ENCODE measurements at regions not wholly inside any gene's neighbourhood (a gene's known extent, or its start where the extent isn't known, plus 50 kb on each side); places are given as distances from the start of the nearest gene placed in this dataset.

DNA sequence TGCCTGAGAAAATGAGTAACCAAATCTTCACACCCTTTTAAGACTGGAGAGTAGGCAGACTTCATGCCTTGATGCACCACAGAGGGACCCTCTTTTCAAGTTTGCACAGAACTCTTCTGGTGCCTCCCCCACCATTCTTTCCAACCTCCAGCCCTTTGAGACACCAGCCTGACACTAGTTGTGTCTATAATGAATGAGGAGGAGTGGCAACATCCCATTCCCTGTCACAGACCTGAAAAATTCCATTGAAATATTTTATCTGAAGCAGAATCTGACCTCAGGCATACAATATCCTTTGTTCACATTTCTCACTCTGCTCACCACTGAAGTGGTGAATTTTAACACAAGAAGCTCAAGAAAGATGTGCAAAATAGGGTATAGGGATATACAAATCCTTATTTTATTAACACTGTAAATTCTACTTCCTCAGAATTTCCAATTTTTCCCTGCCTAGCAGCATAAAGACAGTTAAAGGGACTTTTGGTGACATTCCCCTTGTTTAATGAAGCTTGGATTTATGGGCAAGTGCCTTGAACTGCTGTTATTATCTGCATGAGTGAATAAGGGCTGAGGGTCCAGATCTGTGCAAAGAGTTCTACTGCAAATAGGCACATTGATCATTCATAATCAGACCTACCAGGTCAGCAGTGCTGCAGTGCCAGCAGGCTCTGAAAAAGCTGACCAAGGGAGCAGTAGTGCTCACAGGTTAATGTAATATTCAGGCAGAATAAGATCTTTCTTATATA is 149.9 kb upstream of the PAQR3 start:
- Histone ChIP-seq H3K27ac (ENCODE audit: low read depth in 1 of 2, low read length in 1 of 2) (no peak overlapping the region), H3K4me3 (ENCODE audit: low read length in 2 of 2) (no peak overlapping the region), H3K4me1 (ENCODE audit: control insufficient read depth in 2 of 2, insufficient read depth in 2 of 2, low read length in 2 of 2) (no peaks in the 10 kb centered on the region), H3K9me3 (ENCODE audit: control insufficient read depth in 2 of 2, insufficient read depth in 1 of 2, low read length in 1 of 2) (no peaks in the 10 kb centered on the region), H3K27me3 (ENCODE audit: control insufficient read depth in 2 of 2, insufficient read depth in 1 of 2, low read length in 1 of 2) (no peaks in the 10 kb centered on the region), H3K36me3 (ENCODE audit: control insufficient read depth in 2 of 2, insufficient read depth in 2 of 2, low read length in 1 of 2) (no peaks in the 10 kb centered on the region)
- DNase-seq (ENCODE audit: low read depth in 6 of 9, low spot score in 9 of 9) = no peak

DNA sequence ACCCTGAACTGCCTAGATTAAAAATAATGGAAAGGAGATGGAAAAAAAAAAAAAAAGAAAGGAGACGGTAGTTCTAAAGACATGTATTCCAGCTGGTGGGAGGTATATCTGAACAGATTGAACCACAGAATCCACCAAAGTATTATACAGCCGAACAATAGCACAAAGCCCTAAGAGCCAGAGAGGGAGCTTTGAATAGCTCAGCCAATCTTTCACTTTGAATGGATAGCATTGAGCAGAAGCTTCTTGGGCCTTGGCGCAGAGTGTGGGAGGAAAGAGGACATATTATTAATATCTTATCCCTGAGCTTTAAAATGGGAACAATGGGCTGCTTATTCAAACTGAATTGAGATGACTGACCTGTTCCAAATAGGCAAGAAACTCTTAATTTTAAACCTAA is 147.8 kb upstream of the PAQR3 start:
- Histone ChIP-seq H3K9me3 (ENCODE audit: control insufficient read depth in 2 of 2, insufficient read depth in 1 of 2, low read length in 1 of 2) (no peaks in the 10 kb centered on the region), H3K27me3 (ENCODE audit: control insufficient read depth in 2 of 2, insufficient read depth in 1 of 2, low read length in 1 of 2) (no peaks in the 10 kb centered on the region), H3K27ac (ENCODE audit: low read depth in 1 of 2, low read length in 1 of 2) (no peak overlapping the region), H3K36me3 (ENCODE audit: control insufficient read depth in 2 of 2, insufficient read depth in 2 of 2, low read length in 1 of 2) (no peaks in the 10 kb centered on the region), H3K4me1 (ENCODE audit: control insufficient read depth in 2 of 2, insufficient read depth in 2 of 2, low read length in 2 of 2) (no peaks in the 10 kb centered on the region), H3K4me3 (ENCODE audit: low read length in 2 of 2) (no peak overlapping the region)
- DNase-seq (ENCODE audit: low read depth in 6 of 9, low spot score in 9 of 9) = no peak
- WGBS = 98% methylated on average over 3 of the region's 3 CpGs

- DNase-seq (ENCODE audit: low read depth in 6 of 9, low spot score in 9 of 9) = no peak
- H3K36me3 ChIP-seq (ENCODE audit: control insufficient read depth in 2 of 2, insufficient read depth in 2 of 2, low read length in 1 of 2) = no peaks in the 10 kb centered on the region
- H3K27me3 ChIP-seq (ENCODE audit: control insufficient read depth in 2 of 2, insufficient read depth in 1 of 2, low read length in 1 of 2) = no peaks in the 10 kb centered on the region
- no peaks in the 10 kb centered on the region for H3K9me3 ChIP-seq (ENCODE audit: control insufficient read depth in 2 of 2, insufficient read depth in 1 of 2, low read length in 1 of 2)
- H3K4me3 ChIP-seq (ENCODE audit: low read length in 2 of 2) = no peak overlapping the region
- WGBS = 91% methylated on average over 2 of the region's 2 CpGs
- no peak overlapping the region for H3K27ac ChIP-seq (ENCODE audit: low read depth in 1 of 2, low read length in 1 of 2)
- no peaks in the 10 kb centered on the region for H3K4me1 ChIP-seq (ENCODE audit: control insufficient read depth in 2 of 2, insufficient read depth in 2 of 2, low read length in 2 of 2)
Observed at GRCh38 chr4:79083406-79084010, 144.3 kb upstream of the PAQR3 start.

DNA sequence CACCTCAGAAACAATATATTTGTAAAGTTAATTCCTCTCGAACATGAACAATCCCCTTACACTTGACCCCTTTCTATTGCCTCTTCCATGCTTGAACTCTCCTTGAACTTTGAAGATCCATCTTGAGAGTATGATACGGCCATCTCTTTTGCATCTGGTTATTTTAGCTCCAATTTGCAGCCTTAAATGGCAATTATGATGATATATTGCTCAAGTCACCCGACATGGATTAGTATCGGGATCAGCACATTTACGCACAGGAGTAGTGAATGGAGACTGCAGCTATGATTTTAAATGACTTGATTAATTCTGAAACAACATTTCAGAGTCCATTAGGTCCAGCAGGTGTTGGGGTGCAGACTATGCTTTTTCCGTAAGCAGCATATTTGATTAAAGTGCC is 143.8 kb upstream of the PAQR3 start:
- 86% methylated on average over 6 of the region's 6 CpGs for WGBS
- no peaks in the 10 kb centered on the region for H3K27me3 ChIP-seq (ENCODE audit: control insufficient read depth in 2 of 2, insufficient read depth in 1 of 2, low read length in 1 of 2)
- no peak overlapping the region for H3K27ac ChIP-seq (ENCODE audit: low read depth in 1 of 2, low read length in 1 of 2)
- no peak overlapping the region for H3K4me3 ChIP-seq (ENCODE audit: low read length in 2 of 2)
- no peaks in the 10 kb centered on the region for H3K36me3 ChIP-seq (ENCODE audit: control insufficient read depth in 2 of 2, insufficient read depth in 2 of 2, low read length in 1 of 2)
- H3K9me3 ChIP-seq (ENCODE audit: control insufficient read depth in 2 of 2, insufficient read depth in 1 of 2, low read length in 1 of 2) = no peaks in the 10 kb centered on the region
- DNase-seq (ENCODE audit: low read depth in 6 of 9, low spot score in 9 of 9) = no peak
- H3K4me1 ChIP-seq (ENCODE audit: control insufficient read depth in 2 of 2, insufficient read depth in 2 of 2, low read length in 2 of 2) = no peaks in the 10 kb centered on the region

DNA sequence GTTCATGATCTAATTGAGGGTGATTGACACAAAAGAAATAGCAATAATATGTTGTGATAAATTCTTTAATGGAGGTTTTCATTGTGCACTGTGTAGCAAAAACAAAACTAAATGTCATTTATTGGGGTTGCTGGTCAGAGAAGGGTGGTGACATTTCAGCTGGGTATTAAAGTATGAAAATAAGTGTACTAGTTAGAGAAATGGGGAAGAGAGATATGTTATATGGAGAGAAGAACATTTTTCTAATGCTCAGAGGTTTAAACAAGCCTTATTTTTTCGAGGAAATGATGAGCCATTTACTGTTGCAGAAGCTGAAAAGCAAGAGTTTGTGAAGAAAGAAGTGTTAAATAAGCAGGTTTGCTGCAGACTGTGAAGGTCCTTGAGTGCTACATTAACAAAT is 142.7 kb upstream of the PAQR3 start:
- no peak overlapping the region for H3K27ac ChIP-seq (ENCODE audit: low read depth in 1 of 2, low read length in 1 of 2)
- DNase-seq (ENCODE audit: low read depth in 6 of 9, low spot score in 9 of 9) = no peak
- no peak overlapping the region for H3K4me3 ChIP-seq (ENCODE audit: low read length in 2 of 2)
- H3K9me3 ChIP-seq (ENCODE audit: control insufficient read depth in 2 of 2, insufficient read depth in 1 of 2, low read length in 1 of 2) = no peaks in the 10 kb centered on the region
- 74% methylated on average over 1 of the region's 1 CpG for WGBS
- H3K27me3 ChIP-seq (ENCODE audit: control insufficient read depth in 2 of 2, insufficient read depth in 1 of 2, low read length in 1 of 2) = no peaks in the 10 kb centered on the region
- H3K4me1 ChIP-seq (ENCODE audit: control insufficient read depth in 2 of 2, insufficient read depth in 2 of 2, low read length in 2 of 2) = no peaks in the 10 kb centered on the region
- no peaks in the 10 kb centered on the region for H3K36me3 ChIP-seq (ENCODE audit: control insufficient read depth in 2 of 2, insufficient read depth in 2 of 2, low read length in 1 of 2)

DNA sequence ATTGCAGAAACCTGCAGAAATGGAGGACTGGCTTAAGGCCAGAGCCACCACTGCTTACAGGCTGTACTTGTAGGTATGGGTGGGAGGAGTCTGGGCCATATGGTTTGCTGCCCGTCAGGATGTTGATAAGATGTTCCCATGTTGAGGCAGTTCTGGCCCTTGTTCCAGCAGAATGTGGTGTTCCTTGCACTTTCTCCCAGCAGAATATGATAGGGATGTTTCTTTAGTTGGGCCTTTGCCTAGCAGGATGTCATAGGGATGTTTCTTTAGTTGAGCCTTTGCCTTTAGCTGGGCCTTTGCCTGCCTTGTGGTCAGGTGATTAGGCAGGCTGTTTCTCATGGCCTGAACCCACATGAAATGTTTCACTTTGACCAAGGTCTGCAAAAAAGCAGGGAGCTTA is 139.1 kb upstream of the PAQR3 start:
- Histone ChIP-seq H3K36me3 (ENCODE audit: control insufficient read depth in 2 of 2, insufficient read depth in 2 of 2, low read length in 1 of 2) (no peaks in the 10 kb centered on the region), H3K27ac (ENCODE audit: low read depth in 1 of 2, low read length in 1 of 2) (no peak overlapping the region), H3K9me3 (ENCODE audit: control insufficient read depth in 2 of 2, insufficient read depth in 1 of 2, low read length in 1 of 2) (no peaks in the 10 kb centered on the region), H3K4me3 (ENCODE audit: low read length in 2 of 2) (no peak overlapping the region), H3K4me1 (ENCODE audit: control insufficient read depth in 2 of 2, insufficient read depth in 2 of 2, low read length in 2 of 2) (no peaks in the 10 kb centered on the region), H3K27me3 (ENCODE audit: control insufficient read depth in 2 of 2, insufficient read depth in 1 of 2, low read length in 1 of 2) (no peaks in the 10 kb centered on the region)
- 94% methylated on average over 1 of the region's 1 CpG for WGBS
- DNase-seq (ENCODE audit: low read depth in 6 of 9, low spot score in 9 of 9) = no peak

DNA sequence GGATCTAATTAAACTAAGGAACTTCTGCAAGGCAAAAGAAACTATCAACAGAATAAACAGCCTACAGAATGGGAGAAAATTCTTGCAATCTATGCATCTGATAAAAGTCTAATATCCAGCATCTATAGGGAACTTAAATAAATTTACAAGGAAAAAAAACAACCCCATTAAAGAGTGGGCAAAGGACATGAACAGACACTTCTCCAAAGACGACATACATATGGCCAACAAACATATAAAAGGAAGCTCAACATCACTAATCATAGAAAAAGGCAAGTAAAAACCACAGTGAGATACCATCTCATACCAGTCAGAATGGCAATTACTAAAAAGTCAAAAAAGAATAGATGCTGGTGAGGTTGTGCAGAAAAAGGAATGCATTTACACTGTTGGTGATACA is 134.8 kb upstream of the PAQR3 start:
- Histone ChIP-seq H3K27ac (ENCODE audit: low read depth in 1 of 2, low read length in 1 of 2) (no peak overlapping the region), H3K9me3 (ENCODE audit: control insufficient read depth in 2 of 2, insufficient read depth in 1 of 2, low read length in 1 of 2) (no peaks in the 10 kb centered on the region), H3K36me3 (ENCODE audit: control insufficient read depth in 2 of 2, insufficient read depth in 2 of 2, low read length in 1 of 2) (no peaks in the 10 kb centered on the region), H3K4me1 (ENCODE audit: control insufficient read depth in 2 of 2, insufficient read depth in 2 of 2, low read length in 2 of 2) (no peaks in the 10 kb centered on the region), H3K27me3 (ENCODE audit: control insufficient read depth in 2 of 2, insufficient read depth in 1 of 2, low read length in 1 of 2) (no peaks in the 10 kb centered on the region), H3K4me3 (ENCODE audit: low read length in 2 of 2) (no peak overlapping the region)
- 96% methylated on average over 1 of the region's 1 CpG for WGBS
- no peak for DNase-seq (ENCODE audit: low read depth in 6 of 9, low spot score in 9 of 9)

- no peak for DNase-seq (ENCODE audit: low read depth in 6 of 9, low spot score in 9 of 9)
- Histone ChIP-seq H3K36me3 (ENCODE audit: control insufficient read depth in 2 of 2, insufficient read depth in 2 of 2, low read length in 1 of 2) (no peaks in the 10 kb centered on the region), H3K27ac (ENCODE audit: low read depth in 1 of 2, low read length in 1 of 2) (no peak overlapping the region), H3K9me3 (ENCODE audit: control insufficient read depth in 2 of 2, insufficient read depth in 1 of 2, low read length in 1 of 2) (no peaks in the 10 kb centered on the region), H3K4me1 (ENCODE audit: control insufficient read depth in 2 of 2, insufficient read depth in 2 of 2, low read length in 2 of 2) (no peaks in the 10 kb centered on the region), H3K4me3 (ENCODE audit: low read length in 2 of 2) (no peak overlapping the region), H3K27me3 (ENCODE audit: control insufficient read depth in 2 of 2, insufficient read depth in 1 of 2, low read length in 1 of 2) (no peaks in the 10 kb centered on the region)
- 36% methylated on average over 1 of the region's 1 CpG for WGBS
Observed at GRCh38 chr4:79073471-79073870, 134.2 kb upstream of the PAQR3 start.

- DNase-seq (ENCODE audit: low read depth in 6 of 9, low spot score in 9 of 9) = no peak
- no peak overlapping the region for H3K27ac ChIP-seq (ENCODE audit: low read depth in 1 of 2, low read length in 1 of 2)
- WGBS = 88% methylated on average over 1 of the region's 1 CpG
- H3K27me3 ChIP-seq (ENCODE audit: control insufficient read depth in 2 of 2, insufficient read depth in 1 of 2, low read length in 1 of 2) = no peaks in the 10 kb centered on the region
- H3K4me3 ChIP-seq (ENCODE audit: low read length in 2 of 2) = no peak overlapping the region
- no peaks in the 10 kb centered on the region for H3K36me3 ChIP-seq (ENCODE audit: control insufficient read depth in 2 of 2, insufficient read depth in 2 of 2, low read length in 1 of 2)
- no peaks in the 10 kb centered on the region for H3K9me3 ChIP-seq (ENCODE audit: control insufficient read depth in 2 of 2, insufficient read depth in 1 of 2, low read length in 1 of 2)
- H3K4me1 ChIP-seq (ENCODE audit: control insufficient read depth in 2 of 2, insufficient read depth in 2 of 2, low read length in 2 of 2) = no peaks in the 10 kb centered on the region
Observed at GRCh38 chr4:79065262-79065661, 126.0 kb upstream of the PAQR3 start.
